K562 (cell line): ENCODE measurements at regions not wholly inside any gene's neighbourhood (a gene's known extent, or its start where the extent isn't known, plus 50 kb on each side); places are given as distances from the start of the nearest gene placed in this dataset.

Experiments
- CBX2 ChIP-seq: fragments of 200-600 bp; sonication (generic); IDR thresholded peaks from one replicate; pipeline ENCODE4 v1.6.1; 2012; ENCODE audit warnings: mild to moderate bottlenecking, low read length, inconsistent platforms; ENCODE audit not compliant: insufficient read depth, poor library complexity, severe bottlenecking
- ESRRB ChIP-seq: fragments of 250-450 bp; sonication (Bioruptor Pico); IDR thresholded peaks from 2 replicates; pipeline ENCODE4 v1.5.0; 2020; ENCODE audit warnings: mild to moderate bottlenecking, moderate library complexity, borderline replicate concordance
- HMG20A ChIP-seq: fragments of 450-650 bp; formaldehyde crosslinking; conservative IDR thresholded peaks from 2 replicates; pipeline ENCODE4 v1.4.0; 2020; ENCODE audit warnings: mild to moderate bottlenecking, mixed read lengths
- HMG20B ChIP-seq: fragments of 250-450 bp; sonication (Bioruptor Pico); IDR thresholded peaks from 2 replicates; pipeline ENCODE4 v1.5.0; 2021; ENCODE audit warnings: mild to moderate bottlenecking
- PHF20 ChIP-seq: fragments of 450-650 bp; IDR thresholded peaks from 2 replicates; pipeline ENCODE4 v1.6.1; 2018; ENCODE audit not compliant: partially characterized antibody
- RBM25 ChIP-seq: fragments of 200-400 bp; formaldehyde crosslinking; IDR thresholded peaks from 2 replicates; pipeline ENCODE4 v1.6.1; 2018; ENCODE audit warnings: low read length, low read depth, moderate library complexity; ENCODE audit not compliant: severe bottlenecking
- REST ChIP-seq, 2 experiments: fragments of 450-650 bp; formaldehyde crosslinking in 1 of 2; IDR thresholded peaks; 2 replicates each; pipeline versions ENCODE4 v1.4.0 to v1.6.1; 2014 to 2020; ENCODE audit warnings: mild to moderate bottlenecking in 2 of 2, borderline replicate concordance in 1 of 2, low read depth in 1 of 2
- SIX5 ChIP-seq, 2 experiments: IDR thresholded peaks; 2 replicates each; pipeline ENCODE4 v1.6.1; 2011; ENCODE audit warnings: low read length in 2 of 2, borderline replicate concordance in 1 of 2, low read depth in 1 of 2, mild to moderate bottlenecking in 1 of 2, moderate library complexity in 1 of 2; ENCODE audit not compliant: insufficient read depth in 1 of 2
- TF ChIP-seq, protein P1 (sequence below): conservative IDR thresholded peaks from 2 replicates; pipeline ENCODE4 v1.6.1; 2011; ENCODE audit warnings: low read depth, mild to moderate bottlenecking, low read length; ENCODE audit not compliant: control insufficient read depth

GRCh38 chr19:31832176-31832548 lies 482.9 kb upstream of the TSHZ3 start (continued):
- TF ChIP-seq REST (IDR thresholded peaks at IDR 0.05; ENCODE audit: borderline replicate concordance) (no peak), REST (CRISPR knock-in tag; IDR thresholded peaks at IDR 0.05; ENCODE audit: low read depth) (no peak), SIX5 (IDR thresholded peaks at IDR 0.05; ENCODE audit: borderline replicate concordance in 1 of 2, insufficient read depth in 1 of 2, low read depth in 1 of 2, low read length in 2 of 2) (no peak), ESRRB (CRISPR knock-in tag) (no peak), RBM25 (no peak), PHF20 (no peak), CBX2 (no peak), HMG20B (no peak), HMG20A (no peak)
- TF ChIP-seq, protein P1, sequence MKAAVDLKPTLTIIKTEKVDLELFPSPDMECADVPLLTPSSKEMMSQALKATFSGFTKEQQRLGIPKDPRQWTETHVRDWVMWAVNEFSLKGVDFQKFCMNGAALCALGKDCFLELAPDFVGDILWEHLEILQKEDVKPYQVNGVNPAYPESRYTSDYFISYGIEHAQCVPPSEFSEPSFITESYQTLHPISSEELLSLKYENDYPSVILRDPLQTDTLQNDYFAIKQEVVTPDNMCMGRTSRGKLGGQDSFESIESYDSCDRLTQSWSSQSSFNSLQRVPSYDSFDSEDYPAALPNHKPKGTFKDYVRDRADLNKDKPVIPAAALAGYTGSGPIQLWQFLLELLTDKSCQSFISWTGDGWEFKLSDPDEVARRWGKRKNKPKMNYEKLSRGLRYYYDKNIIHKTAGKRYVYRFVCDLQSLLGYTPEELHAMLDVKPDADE, result no peak
- TF ChIP-seq, all 486 proteins: peak for 0
